RPMI7951 (cell line): ENCODE measurements at regions not wholly inside any gene's neighbourhood (a gene's known extent, or its start where the extent isn't known, plus 50 kb on each side); places are given as distances from the start of the nearest gene placed in this dataset.
A peak's percentile ranks its signal among the peaks of the same experiment; 100 is the strongest.

Experiments used
- DNase-seq: peaks from one replicate; pipeline ENCODE4 v3.0.0-alpha.2; 2012; ENCODE audit warnings: low read depth

GRCh38 chr18:74023220-74023619 lies 124.4 kb downstream of the FBXO15 start:
- no peak for DNase-seq

GRCh38 chr18:74019864-74020263 lies 127.8 kb downstream of the FBXO15 start:
- DNase-seq: no peak

GRCh38 chr18:74013955-74014354 lies 133.7 kb downstream of the FBXO15 start:
- DNase-seq: peak; percentile 85

- peak; percentile 46 for DNase-seq
Measured at GRCh38 chr18:74012954-74013630, 134.5 kb downstream of the FBXO15 start.

GRCh38 chr18:74006143-74006542 lies 141.5 kb downstream of the FBXO15 start:
- no peak for DNase-seq

GRCh38 chr18:74005320-74006109 lies 142.1 kb downstream of the FBXO15 start:
- DNase-seq: no peak

- DNase-seq: peak; percentile 52
Measured at GRCh38 chr18:73992242-73993022, 155.2 kb downstream of the FBXO15 start.

- no peak for DNase-seq
Measured at GRCh38 chr18:73991570-73991969, 156.1 kb downstream of the FBXO15 start.

GRCh38 chr18:73990258-73990657 lies 157.4 kb downstream of the FBXO15 start:
- DNase-seq: peak; percentile 91

GRCh38 chr18:73987247-73987980 lies 160.2 kb downstream of the FBXO15 start:
- DNase-seq: peak; percentile 66

- DNase-seq: no peak
Measured at GRCh38 chr18:73986711-73987110, 160.9 kb downstream of the FBXO15 start.

GRCh38 chr18:73985855-73986625 lies 161.6 kb downstream of the FBXO15 start:
- DNase-seq: no peak

GRCh38 chr18:73983970-73984369 lies 163.7 kb downstream of the FBXO15 start:
- no peak for DNase-seq

GRCh38 chr18:73983496-73983895 lies 164.1 kb downstream of the FBXO15 start:
- no peak for DNase-seq

- peak; percentile 35 for DNase-seq
Measured at GRCh38 chr18:73981796-73982195, 165.8 kb downstream of the FBXO15 start.

GRCh38 chr18:73980289-73980979 lies 167.2 kb downstream of the FBXO15 start:
- peak; percentile 72 for DNase-seq

- DNase-seq: peak; percentile 81
Measured at GRCh38 chr18:73979742-73980141, 167.9 kb downstream of the FBXO15 start.

GRCh38 chr18:73976433-73976832 lies 171.2 kb downstream of the FBXO15 start:
- DNase-seq: no peak

- peak; percentile 95 for DNase-seq
Measured at GRCh38 chr18:73975266-73975665, 172.4 kb downstream of the FBXO15 start.

- no peak for DNase-seq
Measured at GRCh38 chr18:73973972-73974371, 173.7 kb downstream of the FBXO15 start.
